KMS-11 (cell line): ENCODE measurements at regions not wholly inside any gene's neighbourhood (a gene's known extent, or its start where the extent isn't known, plus 50 kb on each side); places are given as distances from the start of the nearest gene placed in this dataset.

Experiments used
- H2AFZ ChIP-seq: fragments of 200-600 bp; sonication (generic); 2 replicates; pipeline ENCODE4 v1.6.1; 2016; ENCODE audit warnings: antibody characterized with exemption, mixed run types, low read depth
- H3K27ac ChIP-seq: fragments of 200-600 bp; sonication (generic); 2 replicates; pipeline ENCODE4 v1.6.1; 2016; ENCODE audit warnings: mild to moderate bottlenecking, mixed run types
- H3K27me3 ChIP-seq: fragments of 200-600 bp; sonication (generic); 2 replicates; pipeline ENCODE4 v1.6.1; 2017; ENCODE audit warnings: mild to moderate bottlenecking, low read depth, mixed run types, moderate library complexity; ENCODE audit not compliant: insufficient read depth
- H3K36me3 ChIP-seq: fragments of 200-600 bp; sonication (generic); 2 replicates; pipeline ENCODE4 v1.6.1; 2017; ENCODE audit warnings: mild to moderate bottlenecking, mixed run types; ENCODE audit not compliant: insufficient read depth
- H3K4me1 ChIP-seq: fragments of 200-600 bp; sonication (generic); 2 replicates; pipeline ENCODE4 v1.6.1; 2016; ENCODE audit warnings: mild to moderate bottlenecking, low read depth, mixed run types; ENCODE audit not compliant: poor library complexity, severe bottlenecking
- H3K4me2 ChIP-seq: fragments of 200-600 bp; sonication (generic); 2 replicates; pipeline ENCODE4 v1.7.0; 2016; ENCODE audit warnings: mild to moderate bottlenecking, mixed run types
- H3K4me3 ChIP-seq: fragments of 200-600 bp; sonication (generic); IDR thresholded peaks from 2 replicates; pipeline ENCODE4 v1.6.1; 2017; ENCODE audit warnings: low read depth, low read length, mixed read lengths; ENCODE audit not compliant: insufficient read depth
- H3K79me2 ChIP-seq: fragments of 200-600 bp; sonication (generic); 2 replicates; pipeline ENCODE4 v1.6.1; 2016; ENCODE audit warnings: low read depth, mixed run types; ENCODE audit not compliant: insufficient read depth
- H3K9ac ChIP-seq: fragments of 200-600 bp; sonication (generic); 2 replicates; pipeline ENCODE4 v1.6.1; 2016; ENCODE audit warnings: mild to moderate bottlenecking, mixed run types
- H4K20me1 ChIP-seq: fragments of 200-600 bp; sonication (generic); 2 replicates; pipeline ENCODE4 v1.6.1; 2016; ENCODE audit warnings: mild to moderate bottlenecking, mixed run types; ENCODE audit not compliant: insufficient read depth
- TF ChIP-seq, protein P1 (sequence below): fragments of 200-600 bp; sonication (generic); conservative IDR thresholded peaks from 2 replicates; pipeline ENCODE4 v1.6.1; 2017; ENCODE audit warnings: low read depth, mild to moderate bottlenecking, antibody characterized with exemption, low read length, moderate library complexity, mixed read lengths

- Histone ChIP-seq H3K27me3 (no peaks in the 10 kb centered on the region), H3K79me2 (no peaks in the 10 kb centered on the region), H3K27ac (no peak overlapping the region), H3K4me3 (no peak overlapping the region), H3K36me3 (no peaks in the 10 kb centered on the region), H3K4me1 (peaks cover 24% of the 10 kb centered on the region), H3K4me2 (no peak overlapping the region), H2AFZ (no peak overlapping the region), H3K9ac (no peak overlapping the region), H4K20me1 (no peaks in the 10 kb centered on the region)
- TF ChIP-seq, protein P1, sequence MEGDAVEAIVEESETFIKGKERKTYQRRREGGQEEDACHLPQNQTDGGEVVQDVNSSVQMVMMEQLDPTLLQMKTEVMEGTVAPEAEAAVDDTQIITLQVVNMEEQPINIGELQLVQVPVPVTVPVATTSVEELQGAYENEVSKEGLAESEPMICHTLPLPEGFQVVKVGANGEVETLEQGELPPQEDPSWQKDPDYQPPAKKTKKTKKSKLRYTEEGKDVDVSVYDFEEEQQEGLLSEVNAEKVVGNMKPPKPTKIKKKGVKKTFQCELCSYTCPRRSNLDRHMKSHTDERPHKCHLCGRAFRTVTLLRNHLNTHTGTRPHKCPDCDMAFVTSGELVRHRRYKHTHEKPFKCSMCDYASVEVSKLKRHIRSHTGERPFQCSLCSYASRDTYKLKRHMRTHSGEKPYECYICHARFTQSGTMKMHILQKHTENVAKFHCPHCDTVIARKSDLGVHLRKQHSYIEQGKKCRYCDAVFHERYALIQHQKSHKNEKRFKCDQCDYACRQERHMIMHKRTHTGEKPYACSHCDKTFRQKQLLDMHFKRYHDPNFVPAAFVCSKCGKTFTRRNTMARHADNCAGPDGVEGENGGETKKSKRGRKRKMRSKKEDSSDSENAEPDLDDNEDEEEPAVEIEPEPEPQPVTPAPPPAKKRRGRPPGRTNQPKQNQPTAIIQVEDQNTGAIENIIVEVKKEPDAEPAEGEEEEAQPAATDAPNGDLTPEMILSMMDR = no peak
These were observed 868.6 kb upstream of the GJE1 start for GRCh38 chr6:141264101-141264500.

- TF ChIP-seq, protein P1 = no peak
- H2AFZ ChIP-seq = no peak overlapping the region
- H3K4me2 ChIP-seq = no peak overlapping the region
These were observed 871.1 kb upstream of the GJE1 start for GRCh38 chr6:141261672-141262060.

GRCh38 chr6:141261016-141261671 lies 871.6 kb upstream of the GJE1 start:
- no peaks in the 10 kb centered on the region for H4K20me1 ChIP-seq
- no peaks in the 10 kb centered on the region for H3K36me3 ChIP-seq
- H3K79me2 ChIP-seq = no peaks in the 10 kb centered on the region
- TF ChIP-seq, protein P1 = no peak
- H3K27me3 ChIP-seq = no peaks in the 10 kb centered on the region
- H3K27ac ChIP-seq = no peak overlapping the region
- no peak overlapping the region for H3K4me2 ChIP-seq
- no peak overlapping the region for H2AFZ ChIP-seq
- H3K4me3 ChIP-seq = no peak overlapping the region
- peaks cover 15% of the 10 kb centered on the region for H3K4me1 ChIP-seq
- no peak overlapping the region for H3K9ac ChIP-seq

More at GRCh38 chr6:141261672-141262060, 871.1 kb upstream of the GJE1 start:
- no peaks in the 10 kb centered on the region for H3K27me3 ChIP-seq
- H3K4me1 ChIP-seq = peaks cover 20% of the 10 kb centered on the region
- no peak overlapping the region for H3K27ac ChIP-seq
- no peaks in the 10 kb centered on the region for H3K36me3 ChIP-seq
- H3K79me2 ChIP-seq = no peaks in the 10 kb centered on the region
- no peak overlapping the region for H3K9ac ChIP-seq
- H4K20me1 ChIP-seq = no peaks in the 10 kb centered on the region
- no peak overlapping the region for H3K4me3 ChIP-seq

GRCh38 chr6:141260627-141261015 lies 872.1 kb upstream of the GJE1 start:
- H2AFZ ChIP-seq = no peak overlapping the region
- peaks cover 10% of the 10 kb centered on the region for H3K4me1 ChIP-seq
- no peak overlapping the region for H3K4me2 ChIP-seq
- no peaks in the 10 kb centered on the region for H3K27me3 ChIP-seq
- H3K79me2 ChIP-seq = no peaks in the 10 kb centered on the region
- TF ChIP-seq, protein P1 = no peak
- H4K20me1 ChIP-seq = no peaks in the 10 kb centered on the region
- H3K27ac ChIP-seq = no peak overlapping the region
- no peaks in the 10 kb centered on the region for H3K36me3 ChIP-seq
- H3K9ac ChIP-seq = no peak overlapping the region
- no peak overlapping the region for H3K4me3 ChIP-seq
